ENCODE measurements at regions not wholly inside any gene's neighbourhood (a gene's known extent, or its start where the extent isn't known, plus 50 kb on each side); places are given as distances from the start of the nearest gene placed in this dataset.
"Not testable (repeated sequence)": the region's sequence is repeated elsewhere in the genome, so short reads cannot be mapped to it uniquely, and the experiment has no call there.

GRCh38 chr2:136696438-136696837, 68.9 kb upstream of the THSD7B start:
- no peak for TF ChIP-seq CTCF (IDR thresholded peaks at IDR 0.05)
- WGBS, 2 donors = 37 to 58% methylated on average over 2 of the region's 2 CpGs
- H3K27ac ChIP-seq = no peak overlapping the region
- no peak overlapping the region for H3K4me3 ChIP-seq
- H3K36me3 ChIP-seq = no peaks in the 10 kb centered on the region
- no peaks in the 10 kb centered on the region for H3K4me1 ChIP-seq
- H3K9me3 ChIP-seq = no peaks in the 10 kb centered on the region
- intact Hi-C loops (cut with DNase I) = no loop called here
- ATAC-seq (no peak), FAIRE-seq (no peak), DNase-seq (no peak)
- H3K27me3 ChIP-seq = no peaks in the 10 kb centered on the region

DNA sequence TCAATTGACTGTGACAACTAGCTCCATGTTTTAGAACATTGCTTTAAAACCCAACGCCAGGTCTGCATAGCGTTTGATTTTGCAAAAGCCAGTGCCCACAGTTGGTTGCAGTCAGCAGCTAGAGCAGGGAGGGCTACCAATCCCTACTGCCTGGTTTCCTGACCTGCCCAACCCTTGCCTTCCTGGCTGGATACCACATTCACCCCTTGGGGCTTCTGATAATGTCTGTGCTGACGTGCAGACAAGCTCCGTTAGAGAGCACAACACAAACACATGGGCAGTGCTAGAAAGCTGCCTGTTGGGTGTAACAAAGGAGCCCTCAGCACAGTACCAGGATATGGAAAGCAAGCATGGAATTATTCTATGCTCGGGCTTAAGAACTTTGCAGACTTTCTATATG, 71.4 kb upstream of the THSD7B start:
- H3K4me1 ChIP-seq = no peaks in the 10 kb centered on the region
- no peaks in the 10 kb centered on the region for H3K9me3 ChIP-seq
- no peak overlapping the region for H3K27ac ChIP-seq
- TF ChIP-seq CTCF (IDR thresholded peaks at IDR 0.05) = no peak
- H3K4me3 ChIP-seq = no peak overlapping the region
- FAIRE-seq (no peak), DNase-seq (no peak), ATAC-seq (no peak)
- no peaks in the 10 kb centered on the region for H3K36me3 ChIP-seq
- WGBS, 2 donors = 39 to 43% methylated on average over 5 of the region's 5 CpGs
- no peaks in the 10 kb centered on the region for H3K27me3 ChIP-seq
- intact Hi-C loops (cut with DNase I) = no loop called here

DNA sequence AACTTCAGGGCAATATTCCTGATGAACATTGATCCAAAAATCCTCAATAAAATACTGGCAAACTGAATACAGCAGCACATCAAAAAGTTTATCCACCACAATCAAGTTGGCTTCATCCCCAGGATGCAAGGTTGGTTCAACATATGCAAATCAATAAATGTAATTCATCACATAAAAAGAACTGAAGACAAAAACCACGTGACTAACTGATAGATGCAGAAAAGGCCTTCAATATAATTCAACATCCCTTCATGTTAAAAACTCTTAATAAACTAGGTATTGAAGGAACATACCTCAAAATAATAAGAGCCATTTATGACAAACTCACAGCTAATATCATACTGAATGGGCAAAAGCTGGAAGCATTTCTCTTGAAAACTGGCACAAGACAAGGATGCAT, 85.3 kb upstream of the THSD7B start:
- H3K4me1 ChIP-seq; H3K36me3 ChIP-seq; FAIRE-seq; DNase-seq; H3K27ac ChIP-seq; H3K9me3 ChIP-seq; H3K27me3 ChIP-seq; intact Hi-C loops (cut with DNase I); H3K4me3 ChIP-seq; ATAC-seq: not testable (repeated sequence)
- 18 to 21% methylated on average over 1 of the region's 1 CpG for WGBS, 2 donors

DNA sequence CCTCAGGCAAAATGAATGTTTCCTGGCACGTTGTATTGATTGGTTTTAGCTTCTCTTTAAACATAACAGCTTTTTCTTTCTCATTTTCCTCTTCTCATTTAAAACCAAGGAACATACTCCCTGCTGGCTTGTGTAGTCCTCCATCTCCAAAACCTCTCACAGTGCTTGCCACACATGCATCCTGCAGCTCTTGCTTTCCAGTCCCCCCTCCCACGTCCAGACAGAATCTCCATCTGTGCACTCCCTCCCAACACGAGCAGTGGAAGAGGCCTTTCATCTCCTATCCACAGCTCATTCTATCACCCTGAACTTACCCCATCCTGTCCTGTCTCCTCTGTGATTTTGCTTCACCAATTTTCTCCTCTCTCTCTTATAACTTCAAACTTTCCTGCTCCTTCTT, 99.6 kb upstream of the THSD7B start:
- intact Hi-C loops (cut with DNase I) = no loop called here
- no peak for DNase-seq
- H3K27ac ChIP-seq = no peak overlapping the region
- no peaks in the 10 kb centered on the region for H3K27me3 ChIP-seq
- no peaks in the 10 kb centered on the region for H3K36me3 ChIP-seq
- WGBS, 2 donors = 53 to 63% methylated on average over 3 of the region's 3 CpGs
- ATAC-seq = no peak
- no peaks in the 10 kb centered on the region for H3K9me3 ChIP-seq
- no peak for TF ChIP-seq CTCF (IDR thresholded peaks at IDR 0.05)
- no peak for FAIRE-seq
- no peak overlapping the region for H3K4me3 ChIP-seq
- H3K4me1 ChIP-seq = no peaks in the 10 kb centered on the region

- Histone ChIP-seq H3K4me1 (no peaks in the 10 kb centered on the region), H3K9me3 (no peaks in the 10 kb centered on the region), H3K36me3 (no peaks in the 10 kb centered on the region), H3K4me3 (no peak overlapping the region), H3K27ac (no peak overlapping the region), H3K27me3 (no peaks in the 10 kb centered on the region)
- intact Hi-C loops (cut with DNase I) = no loop called here
- no peak for DNase-seq
- FAIRE-seq = no peak
- 77 to 81% methylated on average over 10 of the region's 10 CpGs for WGBS, 2 donors
- no peak for TF ChIP-seq CTCF (IDR thresholded peaks at IDR 0.05)
- ATAC-seq = no peak
These were observed 100.5 kb upstream of the THSD7B start for GRCh38 chr2:136664713-136665405.
